WI38 (cell line): ENCODE measurements at regions not wholly inside any gene's neighbourhood (a gene's known extent, or its start where the extent isn't known, plus 50 kb on each side); places are given as distances from the start of the nearest gene placed in this dataset.

ENCODE experiments used
- H3K4me3 ChIP-seq: 2 replicates; pipeline ENCODE4 v1.5.1; 2011; ENCODE audit warnings: low read depth, mild to moderate bottlenecking, control low read depth, low read length
- TF ChIP-seq, protein P1 (sequence below): IDR thresholded peaks from 2 replicates; pipeline ENCODE4 v1.5.1; 2012; ENCODE audit warnings: low read depth, mild to moderate bottlenecking, control low read depth, low read length

DNA sequence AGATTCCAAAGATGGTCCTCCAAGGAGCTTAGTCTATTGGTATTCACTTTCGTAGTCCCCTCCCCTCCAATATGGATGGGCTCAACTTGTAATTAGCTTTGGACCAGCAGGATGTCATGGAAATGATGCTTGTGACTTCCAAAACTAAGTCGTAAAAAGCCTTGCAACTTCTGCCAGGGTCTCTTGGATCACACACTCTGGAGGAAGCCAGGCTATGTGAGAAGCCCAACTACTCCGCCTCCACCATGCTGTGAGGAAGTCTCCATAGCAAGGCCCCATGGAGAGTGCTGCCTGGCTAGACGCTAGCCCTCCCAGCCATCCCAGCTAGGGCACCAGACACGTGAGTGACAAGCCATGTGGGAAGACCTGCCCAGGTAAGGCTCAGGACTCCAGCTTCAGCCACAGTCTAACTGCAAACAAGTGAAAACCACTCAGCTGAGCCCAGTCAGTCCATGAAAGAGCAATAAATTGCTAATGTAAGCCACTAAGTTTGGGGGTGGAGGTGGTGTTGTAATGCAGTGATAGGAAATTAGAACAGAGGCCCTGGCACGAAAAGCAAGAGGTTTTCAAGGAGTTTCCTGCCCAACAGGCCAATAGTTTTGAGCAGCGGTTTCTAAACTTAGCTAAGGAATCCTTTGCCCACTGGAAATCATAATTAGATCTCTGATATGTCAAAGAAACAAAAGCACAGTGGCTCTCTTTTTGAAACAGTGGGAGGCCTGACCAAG is 77.5 kb upstream of the GLI2 start:
- TF ChIP-seq, protein P1, sequence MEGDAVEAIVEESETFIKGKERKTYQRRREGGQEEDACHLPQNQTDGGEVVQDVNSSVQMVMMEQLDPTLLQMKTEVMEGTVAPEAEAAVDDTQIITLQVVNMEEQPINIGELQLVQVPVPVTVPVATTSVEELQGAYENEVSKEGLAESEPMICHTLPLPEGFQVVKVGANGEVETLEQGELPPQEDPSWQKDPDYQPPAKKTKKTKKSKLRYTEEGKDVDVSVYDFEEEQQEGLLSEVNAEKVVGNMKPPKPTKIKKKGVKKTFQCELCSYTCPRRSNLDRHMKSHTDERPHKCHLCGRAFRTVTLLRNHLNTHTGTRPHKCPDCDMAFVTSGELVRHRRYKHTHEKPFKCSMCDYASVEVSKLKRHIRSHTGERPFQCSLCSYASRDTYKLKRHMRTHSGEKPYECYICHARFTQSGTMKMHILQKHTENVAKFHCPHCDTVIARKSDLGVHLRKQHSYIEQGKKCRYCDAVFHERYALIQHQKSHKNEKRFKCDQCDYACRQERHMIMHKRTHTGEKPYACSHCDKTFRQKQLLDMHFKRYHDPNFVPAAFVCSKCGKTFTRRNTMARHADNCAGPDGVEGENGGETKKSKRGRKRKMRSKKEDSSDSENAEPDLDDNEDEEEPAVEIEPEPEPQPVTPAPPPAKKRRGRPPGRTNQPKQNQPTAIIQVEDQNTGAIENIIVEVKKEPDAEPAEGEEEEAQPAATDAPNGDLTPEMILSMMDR = no peak
- no peak overlapping the region for H3K4me3 ChIP-seq

DNA sequence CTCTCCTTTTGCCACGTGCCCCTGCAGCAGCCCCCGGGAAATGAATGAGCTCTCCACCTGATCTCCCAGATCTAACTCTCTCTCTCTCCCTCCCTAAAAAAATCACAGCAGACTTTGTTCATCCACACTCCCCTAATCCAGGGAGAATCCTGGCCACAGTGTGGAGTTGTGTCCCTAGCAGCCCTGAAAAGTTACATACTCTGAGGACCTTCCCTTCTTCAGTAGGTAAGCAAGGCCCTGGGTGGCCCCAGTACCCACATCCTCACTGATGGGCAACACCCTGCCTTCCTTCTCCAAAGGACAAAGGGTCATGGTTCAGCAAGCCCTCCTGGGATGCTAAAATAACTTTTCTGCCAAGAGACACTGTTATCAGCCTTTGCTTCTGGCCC is 76.9 kb upstream of the GLI2 start:
- H3K4me3 ChIP-seq = no peak overlapping the region
- TF ChIP-seq, protein P1 = no peak

DNA sequence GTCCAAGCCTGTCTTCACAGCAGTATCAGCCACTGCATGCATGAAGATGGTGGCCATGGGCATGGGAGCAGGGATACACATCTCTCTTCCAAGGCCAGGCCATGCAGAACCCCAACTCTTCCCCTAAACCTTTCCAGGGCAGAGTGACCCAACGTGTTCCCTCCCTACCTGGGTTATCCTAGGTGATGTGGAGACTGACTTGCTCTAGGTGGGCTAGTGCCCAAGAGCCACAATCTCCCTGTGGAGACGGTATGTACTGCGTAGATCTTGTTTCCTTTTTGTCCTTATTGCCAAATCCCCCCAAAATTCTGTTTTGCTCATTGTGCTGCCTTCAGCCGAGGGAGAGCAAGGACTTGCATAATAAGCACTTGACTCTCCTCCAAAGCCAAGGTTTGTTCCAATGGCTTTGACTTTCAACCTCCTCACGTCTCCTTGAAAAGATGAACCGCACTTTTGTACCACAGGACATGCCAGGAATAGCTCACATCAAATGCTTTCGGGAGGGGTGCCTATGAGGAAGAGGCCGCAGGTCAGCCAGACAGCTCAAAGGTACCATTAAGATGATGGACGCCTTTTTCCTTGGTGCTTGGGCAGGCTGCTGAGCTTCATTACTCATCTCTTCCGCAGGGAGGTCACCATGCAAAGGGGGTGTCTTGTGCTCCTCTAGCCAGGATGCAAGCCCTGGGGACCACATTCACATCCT is 76.2 kb upstream of the GLI2 start:
- TF ChIP-seq, protein P1 = no peak
- H3K4me3 ChIP-seq = no peak overlapping the region

DNA sequence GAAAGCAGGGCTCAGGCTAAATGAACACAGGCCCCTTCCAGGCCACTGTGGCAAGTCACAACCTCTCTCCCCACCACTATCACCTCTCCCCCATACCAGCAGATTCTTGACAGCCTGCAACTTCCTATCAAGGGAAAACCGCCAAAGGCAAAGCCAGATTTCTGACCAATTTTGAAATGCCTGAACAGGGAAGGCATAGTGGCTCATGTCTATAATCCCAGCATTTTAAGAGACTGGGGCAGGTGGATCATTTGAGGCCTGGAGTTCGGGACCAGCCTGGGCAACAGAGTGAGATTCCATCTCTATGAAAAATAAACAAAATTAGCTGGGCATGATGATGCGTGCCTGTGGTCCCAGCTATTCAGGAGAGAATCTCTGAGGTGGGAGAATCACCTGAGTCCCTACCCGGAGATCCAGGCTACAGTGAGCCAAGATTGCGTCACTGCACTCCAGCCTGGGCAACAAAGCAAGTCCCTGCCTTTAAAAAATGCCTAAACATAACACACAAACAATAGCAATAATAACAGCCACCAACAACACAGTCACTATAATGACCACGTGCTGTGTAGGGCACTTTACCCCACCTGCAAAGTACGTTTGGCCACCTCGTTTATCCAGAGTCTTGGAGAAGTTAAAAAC is 75.5 kb upstream of the GLI2 start:
- TF ChIP-seq, protein P1 = no peak
- no peak overlapping the region for H3K4me3 ChIP-seq

DNA sequence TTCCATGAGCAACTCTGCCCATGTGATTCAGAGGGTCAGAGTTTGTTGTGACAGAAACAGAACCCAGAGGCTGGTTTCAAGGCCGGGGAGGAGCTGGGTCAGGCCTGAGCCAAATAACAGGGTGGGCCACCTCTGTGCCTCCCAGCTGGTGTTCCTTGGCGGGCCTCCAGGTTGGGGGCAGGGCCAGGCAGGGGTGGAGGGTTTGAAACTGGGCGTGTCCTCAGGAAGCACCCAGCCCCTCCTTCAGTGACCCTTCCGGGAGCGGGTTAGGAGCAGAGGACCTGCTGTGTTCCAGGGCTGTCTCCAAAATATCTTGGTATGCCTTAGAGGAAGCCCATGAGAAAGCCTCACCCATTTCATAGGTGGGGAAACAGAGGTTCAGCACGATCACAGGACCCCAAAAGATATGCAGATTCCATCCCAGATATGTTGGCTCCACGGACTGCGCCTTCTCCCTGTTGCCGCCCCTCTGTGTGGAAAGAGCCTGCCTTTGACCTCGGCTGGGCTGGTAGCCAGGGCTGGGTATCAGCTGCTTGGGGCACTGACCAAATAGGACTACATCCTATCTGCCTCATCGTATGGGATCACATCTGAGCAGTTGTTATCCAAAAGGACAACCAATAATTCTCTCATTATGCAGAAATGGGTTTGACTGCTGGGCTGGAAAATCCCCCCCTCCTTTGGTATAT is 74.8 kb upstream of the GLI2 start:
- no peak overlapping the region for H3K4me3 ChIP-seq
- TF ChIP-seq, protein P1 = no peak

DNA sequence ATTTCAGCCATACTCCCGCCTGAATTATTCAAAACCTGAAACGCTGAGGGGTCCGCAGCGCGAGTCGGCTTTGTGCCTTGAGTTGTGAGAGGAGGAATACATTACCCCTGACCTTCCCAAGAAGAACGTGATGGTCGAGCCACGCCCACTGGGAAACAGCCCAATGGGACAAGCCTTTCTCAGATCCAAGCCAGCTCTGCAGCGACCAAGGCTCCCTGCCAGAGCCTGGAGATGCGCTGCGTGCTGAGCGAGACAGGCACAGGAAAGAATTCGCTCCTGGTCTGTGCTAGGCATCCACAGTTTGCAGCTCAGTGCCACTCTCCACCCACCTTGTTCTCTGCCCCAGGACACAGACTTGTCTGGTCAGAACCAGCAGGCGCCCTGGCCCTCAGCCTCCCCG is 74.1 kb upstream of the GLI2 start:
- no peak overlapping the region for H3K4me3 ChIP-seq
- TF ChIP-seq, protein P1 = no peak

DNA sequence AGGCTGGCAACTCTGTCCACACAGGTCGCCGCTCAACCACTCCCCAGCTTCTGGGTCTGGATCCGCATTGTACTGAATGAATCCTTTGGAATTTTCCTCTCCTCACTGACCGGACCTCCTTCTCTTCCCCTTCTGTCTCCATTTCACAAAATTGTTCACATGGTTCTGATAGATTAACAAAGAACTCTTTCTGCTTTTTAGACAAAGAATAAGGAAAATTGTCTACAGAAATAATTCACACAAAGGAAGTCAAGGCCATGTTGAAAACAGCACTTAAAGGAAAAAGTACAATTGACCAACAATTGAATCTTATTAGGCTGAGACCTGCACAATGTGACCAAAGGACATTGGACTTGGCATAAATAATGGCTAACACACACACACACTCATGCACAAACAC is 73.6 kb upstream of the GLI2 start:
- no peak overlapping the region for H3K4me3 ChIP-seq
- TF ChIP-seq, protein P1 = no peak
